ENCODE measurements at regions not wholly inside any gene's neighbourhood (a gene's known extent, or its start where the extent isn't known, plus 50 kb on each side); places are given as distances from the start of the nearest gene placed in this dataset.
A peak's percentile ranks its signal among the peaks of the same experiment; 100 is the strongest.

DNA sequence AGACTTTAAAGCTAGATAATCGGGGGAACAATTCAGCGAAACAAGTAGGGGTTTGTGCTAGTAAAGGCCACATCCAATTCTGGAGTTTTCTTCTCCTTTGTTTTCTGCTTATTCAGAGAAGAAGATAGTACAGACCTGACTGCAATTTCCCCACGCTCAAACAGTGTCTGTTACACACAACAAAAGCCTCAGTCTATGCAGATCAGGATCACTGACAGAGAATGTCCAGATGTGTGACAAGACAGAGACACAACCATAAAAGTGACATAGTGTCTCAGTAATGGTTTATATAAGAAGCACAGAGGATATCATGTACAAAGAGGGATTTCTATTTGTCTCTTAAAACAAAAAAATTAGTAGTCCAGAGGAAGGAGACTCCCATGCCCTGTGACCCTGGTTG, 70.7 kb upstream of the GTF3A start:
- Histone ChIP-seq H3K27ac (ENCODE audit: low read depth, low read length) (peak overlapping the region; percentile 82), H3K9me3 (ENCODE audit: control insufficient read depth, insufficient read depth, low read length) (no peaks in the 10 kb centered on the region; the same call in 1 of the 2 replicates), H3K27me3 (ENCODE audit: control insufficient read depth, insufficient read depth, low read length) (no peaks in the 10 kb centered on the region), H3K4me3 (ENCODE audit: low read depth, low read length) (peak overlapping the region; percentile 48; the same call in 1 of the 2 replicates)
- POLR2A ChIA-PET, result interaction anchor here (0.8 to 2.5 kb wide), 5 partner anchors 12 to 371 kb away, joined by 3 to 12 read pairs (median 5); partner anchors contain the start of gene RASL11A
- DNase-seq (ENCODE audit: low read depth, low spot score), result no peak
- TF ChIP-seq, protein P1, sequence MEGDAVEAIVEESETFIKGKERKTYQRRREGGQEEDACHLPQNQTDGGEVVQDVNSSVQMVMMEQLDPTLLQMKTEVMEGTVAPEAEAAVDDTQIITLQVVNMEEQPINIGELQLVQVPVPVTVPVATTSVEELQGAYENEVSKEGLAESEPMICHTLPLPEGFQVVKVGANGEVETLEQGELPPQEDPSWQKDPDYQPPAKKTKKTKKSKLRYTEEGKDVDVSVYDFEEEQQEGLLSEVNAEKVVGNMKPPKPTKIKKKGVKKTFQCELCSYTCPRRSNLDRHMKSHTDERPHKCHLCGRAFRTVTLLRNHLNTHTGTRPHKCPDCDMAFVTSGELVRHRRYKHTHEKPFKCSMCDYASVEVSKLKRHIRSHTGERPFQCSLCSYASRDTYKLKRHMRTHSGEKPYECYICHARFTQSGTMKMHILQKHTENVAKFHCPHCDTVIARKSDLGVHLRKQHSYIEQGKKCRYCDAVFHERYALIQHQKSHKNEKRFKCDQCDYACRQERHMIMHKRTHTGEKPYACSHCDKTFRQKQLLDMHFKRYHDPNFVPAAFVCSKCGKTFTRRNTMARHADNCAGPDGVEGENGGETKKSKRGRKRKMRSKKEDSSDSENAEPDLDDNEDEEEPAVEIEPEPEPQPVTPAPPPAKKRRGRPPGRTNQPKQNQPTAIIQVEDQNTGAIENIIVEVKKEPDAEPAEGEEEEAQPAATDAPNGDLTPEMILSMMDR (IDR thresholded peaks at IDR 0.05; ENCODE audit: low read depth, low read length), result no peak
- CTCF ChIA-PET, result interaction anchor here (2.2 to 11.2 kb wide), 4 partner anchors 8 to 407 kb away, joined by 21 to 108 read pairs (median 34); no protein-coding TSS in a partner anchor

DNA sequence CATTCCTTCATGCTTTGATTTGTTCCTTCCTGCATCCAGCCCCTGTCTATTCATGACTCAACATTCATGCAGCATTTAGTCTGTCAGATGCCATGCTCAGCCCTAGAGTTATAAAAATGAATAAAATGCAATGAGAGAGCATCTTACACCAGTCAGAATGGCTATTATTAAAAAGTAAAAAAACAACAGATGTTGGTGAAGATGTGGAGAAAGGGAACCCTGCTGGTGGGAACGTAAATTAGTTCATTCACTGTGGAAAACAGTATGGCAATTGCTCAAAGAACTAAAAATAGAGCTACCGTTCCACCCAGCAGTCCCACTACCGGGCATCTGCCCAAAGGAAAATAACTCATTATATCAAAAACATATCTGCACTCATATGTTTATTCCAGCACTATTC, 70.0 kb upstream of the GTF3A start:
- peak; percentile 39 for DNase-seq (ENCODE audit: low read depth, low spot score)

DNA sequence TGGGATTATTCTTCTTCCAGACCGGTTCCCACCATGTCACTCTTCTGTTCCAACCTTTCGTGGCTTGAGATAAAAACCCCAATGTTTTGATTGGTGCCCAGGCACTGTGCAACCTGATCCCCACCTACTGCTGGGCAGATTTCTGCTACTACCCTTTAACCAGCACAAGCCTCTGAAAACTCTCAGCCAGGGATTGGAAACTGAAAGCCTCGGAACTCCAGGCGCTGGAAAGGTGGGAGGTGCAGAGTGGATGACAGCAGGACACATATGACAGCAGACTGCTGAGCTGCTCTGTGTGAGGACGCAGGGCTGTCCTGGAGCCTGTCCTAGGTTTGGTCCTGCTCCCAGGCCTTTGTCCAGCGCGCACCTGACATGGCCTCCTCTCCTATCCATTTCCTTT, 68.5 kb upstream of the GTF3A start:
- no peaks in the 10 kb centered on the region; the same call in 1 of the 2 replicates for H3K9me3 ChIP-seq (ENCODE audit: control insufficient read depth, insufficient read depth, low read length)
- ChIA-PET POLR2A (no interaction called here), CTCF (interaction anchor here (3.0 to 11.2 kb wide), 2 partner anchors 369 to 409 kb away, joined by 21 to 108 read pairs; no protein-coding TSS in a partner anchor)
- no peak overlapping the region for H3K27ac ChIP-seq (ENCODE audit: low read depth, low read length)
- TF ChIP-seq, protein P1 (IDR thresholded peaks at IDR 0.05; ENCODE audit: low read depth, low read length), result no peak
- H3K4me3 ChIP-seq (ENCODE audit: low read depth, low read length), result no peak overlapping the region
- H3K27me3 ChIP-seq (ENCODE audit: control insufficient read depth, insufficient read depth, low read length), result no peaks in the 10 kb centered on the region
- no peak for DNase-seq (ENCODE audit: low read depth, low spot score)

More for the DNA sequence above, 70.0 kb upstream of the GTF3A start:
- TF ChIP-seq, protein P1 (IDR thresholded peaks at IDR 0.05; ENCODE audit: low read depth, low read length), result peak; percentile 46
- ChIA-PET CTCF (interaction anchor here (0.7 to 11.2 kb wide), 6 partner anchors 13 to 407 kb away, joined by 3 to 108 read pairs (median 6); no protein-coding TSS in a partner anchor), POLR2A (interaction anchor here (1.0 to 1.6 kb wide), 3 partner anchors 84 to 371 kb away, joined by 3 to 5 read pairs (median 4); partner anchors contain the start of gene RASL11A)
- Histone ChIP-seq H3K27ac (ENCODE audit: low read depth, low read length) (no peak overlapping the region), H3K27me3 (ENCODE audit: control insufficient read depth, insufficient read depth, low read length) (no peaks in the 10 kb centered on the region), H3K4me3 (ENCODE audit: low read depth, low read length) (no peak overlapping the region), H3K9me3 (ENCODE audit: control insufficient read depth, insufficient read depth, low read length) (no peaks in the 10 kb centered on the region; the same call in 1 of the 2 replicates)

DNA sequence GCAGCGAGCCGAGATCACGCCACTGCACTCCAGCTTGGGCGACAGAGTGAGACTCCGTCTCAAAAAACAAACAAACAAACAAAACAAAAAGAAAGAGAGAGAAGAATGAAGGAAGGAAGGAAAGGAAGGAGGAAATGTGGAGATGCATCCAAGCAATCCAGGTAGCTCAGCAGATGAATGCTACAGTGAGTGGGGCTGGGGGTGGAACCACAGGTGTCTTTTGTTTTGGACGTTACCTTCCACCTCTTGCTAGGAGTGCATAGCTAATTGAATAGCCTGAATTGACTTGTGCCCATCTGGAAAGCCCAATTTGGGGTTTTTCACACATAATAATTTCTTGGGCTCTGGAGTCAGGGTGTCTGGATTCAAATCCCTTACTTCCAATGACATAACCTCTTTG, 66.0 kb upstream of the GTF3A start:
- no peak overlapping the region for H3K27ac ChIP-seq (ENCODE audit: low read depth, low read length)
- H3K9me3 ChIP-seq (ENCODE audit: control insufficient read depth, insufficient read depth, low read length), result no peaks in the 10 kb centered on the region; the same call in 1 of the 2 replicates
- no peak overlapping the region for H3K4me3 ChIP-seq (ENCODE audit: low read depth, low read length)
- ChIA-PET CTCF (interaction anchor here (0.5 to 7.8 kb wide), 25 partner anchors 10 to 626 kb away, joined by 3 to 365 read pairs (median 5); partner anchors contain the start of gene RASL11A), POLR2A (interaction anchor here (0.6 kb wide), 1 partner anchor 373 kb away, joined by 3 read pairs; no protein-coding TSS in a partner anchor)
- TF ChIP-seq, protein P1 (IDR thresholded peaks at IDR 0.05; ENCODE audit: low read depth, low read length), result no peak
- no peaks in the 10 kb centered on the region for H3K27me3 ChIP-seq (ENCODE audit: control insufficient read depth, insufficient read depth, low read length)
- DNase-seq (ENCODE audit: low read depth, low spot score), result no peak

DNA sequence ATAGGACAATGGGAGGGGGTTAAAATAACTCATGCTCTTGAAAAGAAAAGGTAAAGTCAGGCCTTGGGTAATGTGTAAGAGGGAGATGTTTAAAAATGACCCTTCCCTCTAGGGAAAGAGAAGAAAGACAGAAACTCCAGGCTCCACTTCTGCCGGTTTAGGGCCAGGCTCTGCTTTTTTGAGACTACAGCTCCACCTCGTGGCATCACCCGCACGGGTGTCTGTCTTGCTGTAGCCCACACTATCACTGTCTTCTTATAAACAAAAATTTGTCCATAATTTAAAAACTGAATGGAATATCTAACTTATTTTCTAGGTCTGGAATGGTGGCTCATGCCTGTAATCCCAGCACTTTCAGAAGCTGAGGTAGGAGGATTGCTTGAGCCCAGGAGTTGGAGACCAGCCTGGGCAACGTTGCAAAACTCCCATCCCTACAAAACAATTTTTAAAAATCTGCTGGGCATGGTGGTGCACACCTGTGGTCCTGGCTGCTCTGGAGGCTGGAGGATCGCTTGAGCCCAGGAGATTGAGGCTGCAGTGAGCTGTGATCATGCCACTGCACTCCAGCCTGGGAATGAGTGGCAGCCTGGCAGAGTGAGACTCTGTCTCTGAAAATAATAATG, 65.1 kb upstream of the GTF3A start:
- DNase-seq (ENCODE audit: low read depth, low spot score), result peak; percentile 54
- CTCF ChIA-PET, result interaction anchor here (0.6 to 7.8 kb wide), 29 partner anchors 11 to 625 kb away, joined by 3 to 365 read pairs (median 5); partner anchors contain the start of gene RASL11A
- POLR2A ChIA-PET, result interaction anchor here (0.6 kb wide), 1 partner anchor 74 kb away, joined by 6 read pairs; no protein-coding TSS in a partner anchor
- Histone ChIP-seq H3K27me3 (ENCODE audit: control insufficient read depth, insufficient read depth, low read length) (no peaks in the 10 kb centered on the region), H3K27ac (ENCODE audit: low read depth, low read length) (no peak overlapping the region), H3K9me3 (ENCODE audit: control insufficient read depth, insufficient read depth, low read length) (no peaks in the 10 kb centered on the region; the same call in 1 of the 2 replicates), H3K4me3 (ENCODE audit: low read depth, low read length) (no peak overlapping the region)
- TF ChIP-seq, protein P1 (IDR thresholded peaks at IDR 0.05; ENCODE audit: low read depth, low read length), result peak; percentile 89

Measured in AG04450 (cell line).